NOMO-1 treated with dmso at 0.1 percent for 144 hours (cell line): ENCODE measurements at regions not wholly inside any gene's neighbourhood (a gene's known extent, or its start where the extent isn't known, plus 50 kb on each side); places are given as distances from the start of the nearest gene placed in this dataset.
"Not testable (repeated sequence)": the region's sequence is repeated elsewhere in the genome, so short reads cannot be mapped to it uniquely, and the experiment has no call there.

Experiments
- DNase-seq: peaks from one replicate; lab custom pipeline; 2025; ENCODE audit not compliant: unreplicated experiment; lab: John Stamatoyannopoulos, UW

DNA sequence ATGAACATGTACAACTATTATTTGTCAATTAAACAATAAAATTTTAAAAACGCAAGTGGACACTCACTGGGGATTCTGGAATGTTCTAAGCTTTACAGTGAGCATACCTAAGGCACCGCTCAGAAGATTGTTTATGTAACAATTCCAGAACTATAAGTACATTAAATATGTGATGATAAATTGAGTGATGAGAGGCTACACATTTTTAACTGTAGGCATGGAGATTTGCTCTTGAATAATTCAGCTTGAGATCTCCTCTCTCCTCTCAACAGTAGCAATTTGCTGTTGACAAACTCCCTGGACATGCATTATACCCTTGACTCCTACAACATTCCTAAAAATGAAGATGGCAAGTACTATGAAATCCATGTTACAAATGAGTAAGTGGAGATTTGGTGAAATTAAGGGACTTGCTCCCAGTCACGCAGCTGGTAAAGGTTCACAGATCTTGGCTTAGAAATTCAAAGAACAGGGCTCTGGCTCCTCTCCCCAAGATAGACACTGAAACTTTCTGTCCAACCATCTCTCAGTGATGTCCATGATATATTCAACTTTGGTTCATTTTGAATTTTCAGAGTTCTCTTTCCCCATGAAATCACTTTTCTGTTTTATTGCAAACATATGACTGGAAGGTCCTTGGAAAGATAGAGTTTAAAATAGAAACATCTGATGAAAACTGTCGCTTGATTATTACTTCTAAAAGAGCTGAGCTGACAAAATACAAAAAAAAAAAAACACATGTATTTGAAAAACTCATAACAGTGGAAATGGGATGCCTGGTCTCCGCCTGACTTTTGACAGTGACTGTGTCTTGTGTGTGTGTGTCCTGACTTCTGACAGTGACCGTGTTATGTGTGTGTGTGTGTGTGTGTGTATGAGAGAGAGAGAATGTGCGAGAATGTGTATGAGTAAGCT lies 488.3 kb downstream of the TNS3 start:
- no peak for DNase-seq

DNA sequence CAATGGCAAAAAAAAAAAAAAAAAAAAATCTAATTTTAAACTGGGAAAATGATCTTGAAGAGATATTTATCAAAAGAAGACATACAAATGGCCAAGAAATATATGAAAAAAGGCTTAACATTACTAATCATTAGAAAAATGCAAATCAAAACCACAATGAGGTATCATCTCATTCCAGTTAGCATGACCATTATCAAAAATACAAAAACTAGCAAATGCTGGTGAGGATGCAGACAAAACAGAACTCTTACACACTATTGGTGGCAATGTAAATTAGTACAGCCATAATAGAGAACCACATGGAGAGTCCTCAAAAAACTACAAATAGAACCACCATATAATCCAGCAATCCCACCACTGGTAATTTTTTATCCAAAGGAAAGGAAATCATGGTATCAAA lies 489.6 kb downstream of the TNS3 start:
- DNase-seq = no peak

DNA sequence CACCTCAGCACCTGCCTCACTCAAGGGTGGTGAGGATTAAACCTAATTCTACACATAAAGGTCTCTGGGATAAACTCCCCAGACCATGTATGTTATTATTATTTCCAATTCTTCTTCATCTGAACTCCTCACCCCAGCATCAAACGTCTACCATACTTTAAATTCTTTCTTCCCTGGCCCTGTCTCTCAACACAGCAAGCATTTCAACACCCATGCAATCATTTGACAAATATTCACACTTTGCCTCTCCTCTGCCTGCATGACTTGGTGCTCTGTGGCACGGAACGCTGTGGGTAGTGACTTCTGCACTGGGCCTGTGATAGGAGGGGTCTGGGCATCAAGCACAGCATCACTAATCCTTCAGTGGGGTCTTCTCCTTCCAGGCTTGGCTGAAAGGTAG lies 490.8 kb downstream of the TNS3 start:
- DNase-seq = no peak

DNA sequence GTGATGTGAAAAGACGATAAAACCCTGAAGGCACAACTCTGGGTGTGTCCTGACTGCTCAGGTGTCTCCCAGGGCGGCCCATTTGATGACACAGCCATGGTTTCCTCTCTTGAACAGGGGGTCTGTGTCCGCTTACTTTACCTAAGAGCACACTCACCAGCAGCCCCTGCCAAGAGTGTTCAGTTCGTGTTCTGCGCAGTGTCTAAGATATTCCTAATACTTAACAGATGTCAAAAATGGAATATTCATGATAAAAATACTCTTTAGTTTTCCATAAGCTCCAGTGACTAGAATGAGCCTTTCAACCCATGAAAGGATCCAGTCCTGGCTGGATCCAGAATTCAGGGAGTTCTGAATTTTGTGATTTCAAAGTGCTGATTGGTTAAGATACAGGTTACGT lies 492.4 kb downstream of the TNS3 start:
- DNase-seq = no peak

DNA sequence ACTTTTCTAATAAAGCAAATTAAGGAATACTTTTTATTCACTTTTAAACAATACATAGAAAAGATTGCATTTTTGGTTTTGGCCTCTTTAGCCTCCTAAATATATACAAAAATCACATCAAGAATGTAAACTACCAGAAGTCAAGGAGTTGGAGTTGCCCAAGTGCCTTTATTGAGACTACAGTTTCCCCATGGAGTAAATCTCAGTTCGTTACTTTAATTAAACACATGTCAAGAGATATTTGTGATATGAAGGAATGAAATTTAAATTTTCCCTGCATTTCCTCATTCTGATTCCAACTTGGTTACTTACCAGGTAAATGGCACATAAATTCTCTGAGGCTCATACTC lies 492.9 kb downstream of the TNS3 start:
- no peak for DNase-seq

DNA sequence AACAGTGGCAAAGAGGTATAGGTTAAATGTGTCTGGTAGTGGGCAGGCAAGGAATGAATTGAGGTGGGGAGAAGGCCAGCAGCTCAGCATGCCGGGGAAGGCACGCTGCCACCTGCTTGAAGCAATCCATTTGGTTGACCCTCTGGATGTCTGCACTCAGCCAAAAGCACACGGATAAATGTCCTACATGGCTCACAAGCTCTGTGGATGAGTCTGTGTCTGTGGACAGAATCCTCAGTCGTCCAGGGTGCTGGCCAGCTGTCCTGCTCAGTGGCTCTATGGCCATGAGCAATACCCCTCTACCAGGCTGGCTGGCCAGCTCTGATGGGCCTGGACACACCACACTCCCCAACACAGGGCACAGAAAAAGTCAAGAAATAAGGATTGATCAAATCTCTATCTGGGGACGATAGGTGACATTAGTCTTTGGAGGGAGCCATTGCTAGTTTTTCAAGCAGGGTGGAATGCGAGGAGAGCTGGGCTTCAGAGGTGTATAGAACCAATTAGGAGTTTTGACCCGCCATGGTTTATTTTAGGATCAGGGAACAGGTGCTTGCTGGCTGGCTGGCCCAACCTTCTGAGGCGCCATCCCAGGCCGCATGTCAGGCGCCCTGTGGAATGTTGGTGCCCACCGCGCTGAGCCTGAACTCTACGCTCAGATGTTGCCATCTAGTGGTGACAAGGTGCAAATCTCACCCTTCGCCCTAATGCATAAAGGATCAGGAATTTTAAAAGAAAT lies 493.4 kb downstream of the TNS3 start:
- DNase-seq = no peak

DNA sequence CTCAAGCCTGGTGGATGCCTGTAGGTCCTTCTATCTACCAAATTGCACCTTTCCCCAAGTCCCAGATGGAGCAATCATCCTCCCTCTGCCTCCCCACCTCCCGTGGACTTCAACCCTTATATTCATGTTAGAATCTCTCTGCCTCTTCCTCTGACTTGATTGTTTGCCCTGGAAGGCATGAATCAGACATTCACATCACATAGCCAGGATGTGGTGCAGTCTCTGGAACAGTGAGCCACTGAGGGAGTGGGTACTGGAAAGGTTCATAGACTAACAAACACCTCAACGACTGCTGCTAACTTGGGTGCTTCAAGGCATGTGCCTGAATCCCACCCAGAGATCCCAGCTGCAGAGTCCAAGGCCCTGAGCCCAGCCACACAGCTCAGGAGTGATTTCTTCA lies 494.0 kb downstream of the TNS3 start:
- DNase-seq = no peak

DNA sequence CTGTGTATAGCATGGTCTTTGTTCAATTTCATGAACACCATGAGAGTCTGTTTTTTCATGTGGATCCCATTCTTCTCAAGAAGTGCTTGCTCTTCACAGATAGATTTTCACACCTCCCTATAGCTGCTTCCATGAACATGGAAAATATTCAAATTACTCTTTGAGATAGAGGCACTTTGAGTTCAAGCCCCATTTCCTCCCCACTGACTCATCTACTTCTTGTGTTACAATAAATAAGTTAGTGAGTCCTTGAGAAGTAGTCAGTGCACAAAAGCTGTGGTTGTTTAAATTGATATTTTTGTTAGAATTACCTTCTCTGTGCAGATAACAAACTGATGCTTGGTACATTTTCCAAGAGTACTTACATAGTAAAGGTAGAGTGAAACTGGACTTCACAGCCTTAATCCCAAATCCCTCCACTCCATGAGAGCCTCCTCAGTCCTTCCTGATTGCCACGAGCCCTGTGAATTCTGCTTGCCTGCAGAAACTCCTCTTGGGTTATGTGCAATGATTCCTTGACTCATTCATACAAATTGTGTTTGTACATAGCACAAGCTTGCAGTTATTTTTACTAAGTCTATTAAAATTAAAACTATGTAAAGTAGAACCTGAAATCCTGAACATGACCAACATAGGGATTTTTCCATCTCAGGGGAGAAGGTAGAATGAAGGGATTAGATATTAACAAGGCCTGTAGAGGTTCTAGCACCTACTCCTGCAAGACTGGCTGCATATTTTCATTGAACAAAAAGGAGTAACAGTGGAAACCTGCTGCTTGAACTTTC lies 496.2 kb downstream of the TNS3 start:
- no peak for DNase-seq

DNA sequence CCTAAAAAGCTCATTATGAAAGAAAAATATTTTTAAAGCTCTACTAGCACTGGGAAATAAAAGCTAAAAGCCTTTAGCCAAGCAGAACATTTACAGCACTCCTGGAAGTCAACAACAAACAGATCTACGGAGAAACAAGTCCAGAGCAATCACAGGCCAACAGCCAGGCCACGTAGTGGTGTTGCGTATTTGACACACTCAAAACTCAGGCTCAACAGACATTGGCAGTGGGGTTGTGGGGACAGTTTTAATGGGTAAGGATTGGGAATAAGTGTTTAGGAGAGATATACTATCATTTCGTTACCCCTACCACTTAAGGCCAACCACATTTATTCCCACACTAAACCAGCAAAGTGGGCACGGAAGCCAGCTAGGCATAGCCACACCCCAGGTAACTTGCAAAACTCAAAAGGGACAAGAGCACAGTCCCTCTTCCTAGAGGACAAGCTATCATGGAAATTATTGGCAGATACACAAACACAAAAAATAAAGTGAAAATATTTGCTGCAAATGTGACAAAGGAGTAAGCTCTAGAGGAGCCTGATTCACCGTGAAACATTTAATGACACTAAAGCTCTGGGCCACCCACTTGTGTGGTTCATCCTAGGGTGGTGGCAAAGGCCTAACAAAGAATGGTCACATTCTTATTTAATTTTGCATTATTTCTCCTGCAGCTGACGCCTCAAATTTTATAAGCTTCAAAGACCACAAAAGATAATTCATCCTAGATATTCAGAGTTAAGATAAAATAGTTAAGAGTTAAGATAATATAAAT lies 498.2 kb downstream of the TNS3 start:
- DNase-seq = no peak

DNA sequence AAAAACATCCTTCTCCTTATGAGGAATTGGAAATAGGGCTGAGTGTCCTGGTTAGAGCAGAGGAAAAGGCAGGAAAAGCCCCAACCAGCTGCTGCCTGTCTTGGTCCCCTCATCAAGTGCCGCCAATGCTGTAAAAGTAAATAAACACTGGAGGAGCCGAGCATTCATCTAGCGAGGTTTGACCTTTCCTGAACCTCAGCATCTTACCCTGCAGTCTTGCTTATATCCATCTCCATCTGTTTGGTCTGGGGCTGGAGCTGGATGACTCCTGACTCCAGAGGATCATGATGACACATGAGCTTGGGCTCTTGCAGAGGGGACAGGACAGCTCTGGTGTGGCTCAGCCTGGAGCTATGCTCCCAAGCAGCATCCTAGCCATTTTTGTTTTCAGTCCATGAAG lies 501.1 kb downstream of the TNS3 start:
- DNase-seq = no peak

DNA sequence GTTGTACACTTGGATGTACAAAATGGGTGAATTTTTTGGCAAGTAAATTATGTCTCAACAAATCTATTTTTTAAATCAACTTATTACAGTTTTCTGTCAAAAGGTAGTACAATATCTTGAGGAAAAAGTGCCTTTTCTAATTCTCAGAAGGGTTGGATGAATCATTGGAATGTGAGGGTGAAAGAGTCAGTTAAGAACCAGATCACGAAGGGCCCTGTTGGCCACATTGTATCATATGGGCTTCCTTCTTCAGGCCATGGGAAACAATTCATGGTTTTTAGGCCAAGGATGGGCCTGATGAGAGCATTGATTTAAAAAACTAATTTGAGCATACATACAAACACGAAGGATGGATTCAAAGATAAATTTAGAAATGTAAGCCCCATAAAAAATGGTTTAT lies 503.7 kb downstream of the TNS3 start:
- no peak for DNase-seq

DNA sequence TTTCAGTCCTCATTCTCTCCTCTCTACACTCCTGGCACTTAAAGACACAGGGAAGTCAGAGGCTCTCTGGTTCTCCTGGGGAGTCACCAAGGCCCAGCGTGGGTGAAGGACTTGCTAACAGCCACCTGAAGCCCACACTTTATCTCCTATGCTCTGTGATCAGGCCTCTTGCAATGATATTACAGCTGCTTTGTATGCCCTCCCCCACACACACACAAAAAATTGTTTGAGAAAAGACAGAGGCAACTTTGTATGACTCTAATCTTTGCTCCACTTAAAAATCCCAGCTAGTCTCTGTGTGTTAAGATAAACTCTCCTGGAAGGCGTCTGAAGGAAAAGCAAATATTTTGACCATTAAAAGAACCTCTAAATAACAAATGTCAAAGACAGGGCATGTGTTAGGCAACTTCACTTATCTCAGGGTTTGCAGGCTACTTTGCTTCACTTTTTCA lies 507.2 kb downstream of the TNS3 start:
- no peak for DNase-seq

DNA sequence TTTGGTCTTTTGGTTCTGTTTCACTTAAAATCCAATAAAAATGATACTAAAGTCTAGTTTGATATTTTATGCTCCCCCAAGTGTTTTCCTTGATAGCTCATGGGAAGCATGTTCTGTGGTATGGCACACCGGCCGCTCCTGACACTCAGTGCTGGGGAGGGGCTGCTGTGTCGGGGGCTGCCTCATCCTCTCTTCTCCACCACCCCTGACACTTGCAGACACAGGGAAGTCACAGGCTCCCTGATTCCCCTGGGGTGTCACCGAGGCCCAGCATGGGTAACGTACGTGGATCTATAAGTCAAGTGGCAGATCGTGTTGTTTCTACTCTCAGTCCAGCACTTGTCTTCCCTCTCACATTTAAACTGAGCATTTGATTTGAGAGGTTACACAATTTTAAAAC lies 508.6 kb downstream of the TNS3 start:
- DNase-seq = no peak

DNA sequence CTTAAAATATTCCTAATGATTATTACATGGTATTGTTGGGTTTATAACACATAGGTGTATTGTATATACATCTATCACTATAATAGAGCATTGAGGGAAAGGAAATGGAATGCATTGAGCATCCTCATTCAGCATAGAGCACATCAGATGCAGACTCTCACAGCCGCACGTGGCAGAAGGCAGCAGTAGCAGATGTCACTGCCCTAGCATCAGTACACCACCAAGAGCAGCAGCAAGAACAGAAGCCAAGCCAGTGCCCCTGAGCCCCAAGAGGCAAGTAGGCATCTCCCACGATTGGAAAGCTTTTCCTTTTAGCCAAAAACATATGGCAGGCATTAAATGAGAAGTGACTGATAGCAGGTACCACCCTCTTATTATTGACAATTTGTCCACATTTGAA lies 510.0 kb downstream of the TNS3 start:
- no peak for DNase-seq

DNA sequence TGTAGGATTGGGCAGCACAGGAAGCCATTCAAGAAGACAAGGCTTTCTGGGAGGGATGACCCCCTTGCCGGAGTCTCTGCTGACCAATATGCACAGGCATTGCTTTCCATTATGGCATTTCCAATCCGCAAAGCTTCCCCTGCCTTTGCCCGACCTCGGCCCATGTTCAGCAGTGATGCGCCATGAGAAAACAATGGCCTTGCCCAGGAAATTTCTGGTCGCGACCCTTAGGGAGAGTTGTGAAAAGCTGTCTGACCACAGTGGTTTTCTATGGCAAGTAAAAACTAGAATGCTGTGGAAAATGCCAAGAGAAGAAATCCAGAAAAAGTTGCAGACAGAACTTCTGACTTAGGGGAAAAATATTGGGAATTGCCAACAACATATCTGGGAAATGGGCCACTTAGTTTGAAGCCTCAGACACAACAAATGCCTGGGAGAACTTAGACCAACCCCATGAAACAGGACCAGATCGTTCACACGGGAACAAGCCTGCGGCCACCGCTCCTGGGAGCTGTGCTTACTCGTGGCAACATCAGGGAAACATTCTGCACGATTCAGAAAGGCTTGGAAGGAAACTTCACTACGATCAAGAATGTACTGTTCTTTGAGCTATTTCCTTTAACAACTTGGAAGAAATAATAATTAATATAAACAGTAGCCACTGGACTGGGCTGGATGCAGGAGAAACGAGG lies 512.4 kb downstream of the TNS3 start:
- no peak for DNase-seq

DNA sequence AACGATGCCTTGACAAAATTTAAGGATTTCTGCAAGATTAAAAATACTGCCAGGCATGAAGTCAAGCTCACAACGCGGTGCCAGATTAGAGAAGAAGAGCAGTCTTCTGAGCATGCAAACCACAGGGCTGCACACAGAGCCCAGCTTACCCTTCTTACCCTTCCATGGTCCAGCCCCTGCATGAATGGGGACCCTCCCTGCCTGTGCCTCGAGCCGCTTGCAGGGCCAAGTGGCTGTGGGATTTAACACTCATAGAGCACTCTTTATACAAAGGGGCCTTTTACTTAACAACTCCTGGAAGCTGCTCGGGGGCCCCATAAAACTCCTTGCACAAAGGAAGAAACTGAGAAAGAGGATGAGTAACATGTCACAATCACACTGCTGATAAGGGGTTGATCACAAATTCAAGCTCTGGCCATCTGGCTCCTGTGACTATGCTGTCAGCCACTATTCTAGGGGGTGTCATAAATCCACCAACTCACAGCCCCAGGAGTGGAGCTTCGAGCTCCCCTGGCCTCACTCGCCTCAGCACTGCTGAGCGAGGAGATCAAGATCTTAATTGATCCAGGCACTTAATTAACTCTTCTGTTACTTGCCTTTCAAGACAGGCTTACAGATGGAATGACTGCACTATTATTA lies 514.8 kb downstream of the TNS3 start:
- no peak for DNase-seq

DNA sequence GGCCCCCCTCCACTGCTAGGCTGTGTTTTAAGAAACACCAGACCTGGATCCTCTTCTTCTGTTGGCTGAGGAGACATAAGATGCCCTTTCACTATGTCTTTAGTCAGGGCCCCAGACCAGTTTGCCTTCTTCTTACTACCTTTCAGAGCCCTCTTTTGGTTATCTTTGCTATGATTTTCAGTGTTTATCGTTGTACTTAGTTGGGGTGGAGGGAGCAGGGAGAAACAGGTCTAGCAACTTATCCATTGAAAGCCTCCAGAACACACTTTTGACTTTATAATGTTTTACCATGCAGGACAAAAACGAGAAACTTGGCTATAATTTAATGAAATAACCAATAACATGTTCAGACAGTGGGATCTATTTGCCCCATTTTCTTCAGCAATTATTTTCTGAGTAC lies 525.2 kb downstream of the TNS3 start:
- DNase-seq = no peak

DNA sequence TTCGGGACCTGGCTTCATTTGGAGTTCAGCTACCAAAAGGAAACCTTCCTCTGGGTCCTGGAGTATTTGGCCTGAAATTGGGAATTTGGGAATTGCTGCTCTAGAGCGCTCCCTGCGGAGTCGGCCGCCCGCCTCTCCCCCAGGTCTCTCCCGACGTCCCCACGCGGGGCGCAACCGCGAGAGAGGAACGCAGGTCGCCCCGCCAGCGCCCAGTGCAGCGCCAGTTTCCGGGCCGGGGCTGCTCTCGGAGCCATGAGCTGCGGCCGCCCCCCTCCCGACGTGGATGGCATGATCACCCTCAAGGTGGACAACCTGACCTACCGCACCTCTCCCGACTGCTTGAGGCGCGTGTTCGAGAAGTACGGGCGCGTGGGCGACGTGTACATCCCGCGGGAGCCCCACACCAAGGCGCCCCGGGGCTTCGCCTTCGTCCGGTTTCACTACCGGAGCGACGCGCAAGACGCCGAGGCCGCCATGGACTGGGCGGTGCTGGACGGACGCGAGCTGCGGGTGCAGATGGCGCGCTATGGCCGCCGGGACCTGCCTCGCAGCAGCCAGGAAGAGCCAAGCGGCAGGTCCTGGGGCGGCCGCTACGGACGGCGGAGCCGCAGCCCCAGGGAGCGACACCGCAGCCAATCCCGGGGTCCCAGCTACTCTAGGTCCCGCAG lies 529.2 kb downstream of the TNS3 start:
- DNase-seq = not testable (repeated sequence)

DNA sequence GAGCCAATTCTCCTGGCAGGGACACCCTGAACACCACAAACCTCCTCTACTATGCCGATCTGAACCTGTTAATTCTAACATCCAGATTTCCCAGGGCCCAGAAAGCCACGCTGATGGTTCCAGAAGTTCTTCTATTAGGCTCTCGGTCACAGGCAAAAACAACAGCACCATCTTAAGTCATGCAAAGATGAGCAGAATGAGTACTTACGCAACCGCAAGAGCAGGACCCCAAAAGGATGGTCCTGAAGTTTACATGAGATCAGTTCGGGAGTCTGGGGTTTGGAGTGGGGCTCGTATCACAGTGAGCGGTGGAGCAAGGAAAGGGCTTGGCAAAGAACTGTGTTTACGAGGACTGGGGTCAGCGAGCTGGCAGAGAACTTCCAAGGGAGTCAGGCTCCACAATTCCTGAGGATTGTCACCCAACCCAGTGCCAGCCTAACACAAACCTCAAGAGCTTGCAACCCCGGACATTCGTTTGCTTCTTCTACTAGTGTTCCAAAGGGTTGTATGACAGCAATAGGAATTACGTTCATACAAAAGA lies 532.6 kb downstream of the TNS3 start:
- DNase-seq = no peak
